HEK293 (cell line): ENCODE measurements at regions not wholly inside any gene's neighbourhood (a gene's known extent, or its start where the extent isn't known, plus 50 kb on each side); places are given as distances from the start of the nearest gene placed in this dataset.

Source experiments
- CTCF ChIA-PET: fragments of 350-600 bp; formaldehyde crosslinking; extraction: SDS; loops from one replicate; lab custom pipeline; 2021; ENCODE audit warnings: antibody characterized with exemption; lab: Yijun Ruan, JAX
- POLR2A ChIA-PET: fragments of 300-600 bp; formaldehyde crosslinking; extraction: SDS; loops from one replicate; lab custom pipeline; 2020; ENCODE audit warnings: antibody characterized with exemption, inconsistent platforms; lab: Yijun Ruan, JAX
- H3K27ac ChIP-seq: fragments of 200-500 bp; sonication (Bioruptor generic); 2 replicates; pipeline ENCODE4 v1.5.1; 2014; ENCODE audit warnings: low read depth, low read length, control low read depth, inconsistent platforms; ENCODE audit errors: extremely low read depth
- H3K36me3 ChIP-seq, 2 experiments: fragments of 200-500 bp in 1 of 2; sonication (Bioruptor generic) in 1 of 2; 1 replicate in 1 of 2; 2 replicates in 1 of 2; pipeline ENCODE4 v1.5.1; 2014 to 2017; ENCODE audit warnings: inconsistent platforms in 2 of 2, low read length in 2 of 2; ENCODE audit not compliant: control insufficient read depth in 2 of 2, insufficient read depth in 1 of 2
- H3K4me1 ChIP-seq: fragments of 200-500 bp; sonication (Bioruptor generic); 2 replicates; pipeline ENCODE4 v1.5.1; 2014; ENCODE audit warnings: mild to moderate bottlenecking, low read length, inconsistent platforms; ENCODE audit not compliant: control insufficient read depth, insufficient read depth
- H3K4me3 ChIP-seq: 2 replicates; pipeline ENCODE4 v1.5.1; 2011; ENCODE audit warnings: low read depth, mild to moderate bottlenecking, control low read depth, low read length, moderate library complexity
- H3K9me3 ChIP-seq: fragments of 200-500 bp; sonication (Bioruptor generic); 2 replicates; pipeline ENCODE4 v1.5.1; 2014; ENCODE audit warnings: low read depth, low read length, inconsistent platforms; ENCODE audit not compliant: control insufficient read depth, insufficient read depth
- CTCF ChIP-seq: fragments of 450-650 bp; formaldehyde crosslinking; IDR thresholded peaks from 2 replicates; pipeline ENCODE4 v1.5.1; 2016; ENCODE audit warnings: missing biosample characterization, missing genetic modification characterization
- GLIS2 ChIP-seq: fragments of 450-650 bp; formaldehyde crosslinking; IDR thresholded peaks from 2 replicates; pipeline ENCODE4 v1.5.1; 2016; ENCODE audit warnings: missing biosample characterization, missing genetic modification characterization
- KLF1 ChIP-seq: fragments of 450-650 bp; formaldehyde crosslinking; IDR thresholded peaks from 2 replicates; pipeline ENCODE4 v1.5.1; 2016; ENCODE audit warnings: missing biosample characterization, missing genetic modification characterization
- KLF8 ChIP-seq: fragments of 450-650 bp; formaldehyde crosslinking; IDR thresholded peaks from 2 replicates; pipeline ENCODE4 v1.5.1; 2016; ENCODE audit warnings: missing biosample characterization, missing genetic modification characterization
- MZF1 ChIP-seq: fragments of 450-650 bp; formaldehyde crosslinking; IDR thresholded peaks from 2 replicates; pipeline ENCODE4 v1.5.1; 2017; ENCODE audit warnings: missing biosample characterization, missing genetic modification characterization, borderline replicate concordance
- ZBTB48 ChIP-seq: fragments of 450-650 bp; formaldehyde crosslinking; IDR thresholded peaks from 2 replicates; pipeline ENCODE4 v1.5.1; 2016; ENCODE audit warnings: missing biosample characterization, missing genetic modification characterization
- ZBTB7A ChIP-seq: fragments of 450-650 bp; formaldehyde crosslinking; IDR thresholded peaks from 2 replicates; pipeline ENCODE4 v1.5.1; 2016; ENCODE audit warnings: low read depth, missing biosample characterization, missing genetic modification characterization
- ZEB2 ChIP-seq: fragments of 450-650 bp; formaldehyde crosslinking; IDR thresholded peaks from 2 replicates; pipeline ENCODE4 v1.5.1; 2016; ENCODE audit warnings: missing biosample characterization, missing genetic modification characterization
- ZFHX2 ChIP-seq: fragments of 450-650 bp; formaldehyde crosslinking; conservative IDR thresholded peaks from 2 replicates; pipeline ENCODE4 v1.5.1; 2016; ENCODE audit warnings: missing biosample characterization, missing genetic modification characterization
- ZFP37 ChIP-seq: fragments of 450-650 bp; formaldehyde crosslinking; IDR thresholded peaks from 2 replicates; pipeline ENCODE4 v1.5.1; 2016; ENCODE audit warnings: missing biosample characterization, missing genetic modification characterization
- ZNF157 ChIP-seq: fragments of 450-650 bp; formaldehyde crosslinking; IDR thresholded peaks from 2 replicates; pipeline ENCODE4 v1.5.1; 2016; ENCODE audit warnings: missing biosample characterization, missing genetic modification characterization
- ZNF16 ChIP-seq: fragments of 450-650 bp; formaldehyde crosslinking; IDR thresholded peaks from 2 replicates; pipeline ENCODE4 v1.5.1; 2016; ENCODE audit warnings: low read depth, missing biosample characterization, missing genetic modification characterization
- ZNF239 ChIP-seq: fragments of 450-650 bp; formaldehyde crosslinking; IDR thresholded peaks from 2 replicates; pipeline ENCODE4 v1.5.1; 2016; ENCODE audit warnings: missing biosample characterization, missing genetic modification characterization
- ZNF558 ChIP-seq: fragments of 450-650 bp; formaldehyde crosslinking; IDR thresholded peaks from 2 replicates; pipeline ENCODE4 v1.5.1; 2016; ENCODE audit warnings: missing biosample characterization, missing genetic modification characterization
- ZNF596 ChIP-seq: fragments of 450-650 bp; IDR thresholded peaks from 2 replicates; pipeline ENCODE4 v1.5.0; 2018; ENCODE audit warnings: missing biosample characterization, mild to moderate bottlenecking, missing genetic modification characterization, moderate library complexity
- ZNF677 ChIP-seq: fragments of 450-650 bp; IDR thresholded peaks from 2 replicates; pipeline ENCODE4 v1.5.0; 2018; ENCODE audit warnings: missing biosample characterization, mild to moderate bottlenecking, missing genetic modification characterization, moderate library complexity
- TF ChIP-seq, protein P1 (sequence below): fragments of 450-650 bp; formaldehyde crosslinking; IDR thresholded peaks from 2 replicates; pipeline ENCODE4 v1.5.1; 2016; ENCODE audit warnings: missing biosample characterization, missing genetic modification characterization
- TF ChIP-seq, protein P2 (sequence below): fragments of 450-650 bp; formaldehyde crosslinking; conservative IDR thresholded peaks from 2 replicates; pipeline ENCODE4 v1.5.1; 2016; ENCODE audit warnings: low read depth, missing biosample characterization, missing genetic modification characterization

DNA sequence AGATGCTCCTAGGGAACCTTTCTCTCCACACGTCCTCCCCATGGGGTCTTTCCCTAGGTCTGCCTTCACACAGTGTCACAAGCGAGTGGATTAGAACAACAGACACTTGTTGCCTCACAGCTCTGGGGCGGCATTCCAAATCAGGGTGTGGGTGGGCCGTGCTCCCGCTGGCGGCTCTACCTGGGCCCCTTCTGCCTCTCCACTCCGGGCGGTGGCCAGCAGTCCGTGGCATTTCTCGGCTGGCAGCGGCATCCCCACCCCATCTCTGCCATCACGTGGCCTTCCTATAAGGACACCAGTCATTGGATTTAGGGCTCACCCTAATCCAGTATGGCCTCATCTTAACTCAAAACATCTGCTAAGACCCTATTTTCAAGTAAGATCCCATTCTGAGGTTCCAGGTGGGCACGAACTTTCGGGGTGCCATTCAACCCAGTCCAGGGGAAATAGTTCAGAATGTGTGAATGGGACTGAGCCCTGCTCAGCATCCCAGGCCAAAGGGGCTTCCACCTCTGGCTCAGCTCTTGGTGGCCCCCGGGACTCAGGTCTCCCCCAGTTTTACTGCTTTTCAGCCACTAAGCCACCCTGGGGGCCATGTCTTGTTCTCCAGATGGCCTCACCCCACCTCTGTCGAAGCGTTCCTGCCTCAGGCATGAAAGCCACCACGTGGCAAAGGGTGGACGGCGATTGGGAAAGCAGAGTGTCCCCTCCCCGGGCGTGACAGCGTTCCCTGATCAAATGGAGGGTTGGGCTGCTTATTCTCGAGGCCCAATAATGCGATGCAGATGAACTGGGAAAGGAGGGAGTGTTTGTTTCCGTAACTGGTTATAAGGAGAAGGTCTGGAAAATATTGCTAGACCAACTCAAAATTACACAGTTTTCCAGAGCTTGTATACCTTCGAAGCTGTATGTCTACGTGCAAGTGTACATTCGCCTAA lies 350.0 kb downstream of the GLRX3 start (continued):
- TF ChIP-seq MZF1 (tag by site-specific recombination) (no peak), KLF8 (tag by site-specific recombination) (no peak), ZNF596 (tag by site-specific recombination) (no peak)
- TF ChIP-seq, protein P1, sequence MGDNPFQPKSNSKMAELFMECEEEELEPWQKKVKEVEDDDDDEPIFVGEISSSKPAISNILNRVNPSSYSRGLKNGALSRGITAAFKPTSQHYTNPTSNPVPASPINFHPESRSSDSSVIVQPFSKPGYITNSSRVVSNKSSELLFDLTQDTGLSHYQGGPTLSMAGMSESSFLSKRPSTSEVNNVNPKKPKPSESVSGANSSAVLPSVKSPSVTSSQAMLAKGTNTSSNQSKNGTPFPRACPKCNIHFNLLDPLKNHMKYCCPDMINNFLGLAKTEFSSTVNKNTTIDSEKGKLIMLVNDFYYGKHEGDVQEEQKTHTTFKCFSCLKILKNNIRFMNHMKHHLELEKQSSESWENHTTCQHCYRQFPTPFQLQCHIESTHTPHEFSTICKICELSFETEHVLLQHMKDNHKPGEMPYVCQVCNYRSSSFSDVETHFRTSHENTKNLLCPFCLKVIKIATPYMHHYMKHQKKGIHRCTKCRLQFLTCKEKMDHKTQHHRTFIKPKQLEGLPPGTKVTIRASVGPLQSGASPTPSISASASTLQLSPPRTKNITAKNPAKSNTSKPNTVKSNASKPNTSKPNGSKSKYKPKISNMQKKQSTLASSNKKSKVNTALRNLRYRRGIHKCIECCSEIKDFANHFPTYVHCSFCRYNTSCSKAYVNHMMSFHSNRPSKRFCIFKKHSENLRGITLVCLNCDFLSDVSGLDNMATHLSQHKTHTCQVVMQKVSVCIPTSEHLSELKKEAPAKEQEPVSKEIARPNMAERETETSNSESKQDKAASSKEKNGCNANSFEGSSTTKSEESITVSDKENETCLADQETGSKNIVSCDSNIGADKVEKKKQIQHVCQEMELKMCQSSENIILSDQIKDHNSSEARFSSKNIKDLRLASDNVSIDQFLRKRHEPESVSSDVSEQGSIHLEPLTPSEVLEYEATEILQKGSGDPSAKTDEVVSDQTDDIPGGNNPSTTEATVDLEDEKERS = no peak

DNA sequence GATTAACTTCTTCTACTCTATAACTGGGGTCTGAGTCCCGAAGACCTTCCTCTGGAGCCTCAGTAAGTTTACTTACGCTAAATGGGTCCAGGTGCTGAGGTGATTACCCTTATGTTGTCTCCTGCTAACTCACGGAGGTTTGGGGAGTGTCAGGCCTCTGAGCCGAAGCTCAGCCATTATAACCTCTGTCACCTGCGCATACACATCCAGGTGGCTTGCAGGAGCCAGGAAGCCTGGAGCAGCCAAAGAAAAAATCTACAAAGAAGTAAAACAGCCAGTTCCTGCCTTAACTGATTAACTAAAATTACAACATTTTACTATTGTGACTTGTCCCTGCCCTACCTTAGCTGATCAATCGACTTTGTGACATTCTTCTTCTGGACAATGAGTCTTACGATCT lies 350.7 kb downstream of the GLRX3 start:
- POLR2A ChIA-PET = no interaction called here
- Histone ChIP-seq H3K27ac (no peak overlapping the region), H3K4me3 (no peak overlapping the region), H3K9me3 (no peaks in the 10 kb centered on the region), H3K36me3 (no peaks in the 10 kb centered on the region), H3K4me1 (no peaks in the 10 kb centered on the region)
- TF ChIP-seq ZNF157 (tag by site-specific recombination) (no peak), GLIS2 (tag by site-specific recombination) (no peak), ZFP37 (tag by site-specific recombination) (no peak), CTCF (tag by site-specific recombination) (no peak), KLF1 (tag by site-specific recombination) (no peak), ZBTB48 (no peak), ZEB2 (tag by site-specific recombination) (no peak)
- TF ChIP-seq, protein P2, sequence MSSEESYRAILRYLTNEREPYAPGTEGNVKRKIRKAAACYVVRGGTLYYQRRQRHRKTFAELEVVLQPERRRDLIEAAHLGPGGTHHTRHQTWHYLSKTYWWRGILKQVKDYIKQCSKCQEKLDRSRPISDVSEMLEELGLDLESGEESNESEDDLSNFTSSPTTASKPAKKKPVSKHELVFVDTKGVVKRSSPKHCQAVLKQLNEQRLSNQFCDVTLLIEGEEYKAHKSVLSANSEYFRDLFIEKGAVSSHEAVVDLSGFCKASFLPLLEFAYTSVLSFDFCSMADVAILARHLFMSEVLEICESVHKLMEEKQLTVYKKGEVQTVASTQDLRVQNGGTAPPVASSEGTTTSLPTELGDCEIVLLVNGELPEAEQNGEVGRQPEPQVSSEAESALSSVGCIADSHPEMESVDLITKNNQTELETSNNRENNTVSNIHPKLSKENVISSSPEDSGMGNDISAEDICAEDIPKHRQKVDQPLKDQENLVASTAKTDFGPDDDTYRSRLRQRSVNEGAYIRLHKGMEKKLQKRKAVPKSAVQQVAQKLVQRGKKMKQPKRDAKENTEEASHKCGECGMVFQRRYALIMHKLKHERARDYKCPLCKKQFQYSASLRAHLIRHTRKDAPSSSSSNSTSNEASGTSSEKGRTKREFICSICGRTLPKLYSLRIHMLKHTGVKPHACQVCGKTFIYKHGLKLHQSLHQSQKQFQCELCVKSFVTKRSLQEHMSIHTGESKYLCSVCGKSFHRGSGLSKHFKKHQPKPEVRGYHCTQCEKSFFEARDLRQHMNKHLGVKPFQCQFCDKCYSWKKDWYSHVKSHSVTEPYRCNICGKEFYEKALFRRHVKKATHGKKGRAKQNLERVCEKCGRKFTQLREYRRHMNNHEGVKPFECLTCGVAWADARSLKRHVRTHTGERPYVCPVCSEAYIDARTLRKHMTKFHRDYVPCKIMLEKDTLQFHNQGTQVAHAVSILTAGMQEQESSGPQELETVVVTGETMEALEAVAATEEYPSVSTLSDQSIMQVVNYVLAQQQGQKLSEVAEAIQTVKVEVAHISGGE (tag by site-specific recombination) = no peak
- CTCF ChIA-PET = no interaction called here

DNA sequence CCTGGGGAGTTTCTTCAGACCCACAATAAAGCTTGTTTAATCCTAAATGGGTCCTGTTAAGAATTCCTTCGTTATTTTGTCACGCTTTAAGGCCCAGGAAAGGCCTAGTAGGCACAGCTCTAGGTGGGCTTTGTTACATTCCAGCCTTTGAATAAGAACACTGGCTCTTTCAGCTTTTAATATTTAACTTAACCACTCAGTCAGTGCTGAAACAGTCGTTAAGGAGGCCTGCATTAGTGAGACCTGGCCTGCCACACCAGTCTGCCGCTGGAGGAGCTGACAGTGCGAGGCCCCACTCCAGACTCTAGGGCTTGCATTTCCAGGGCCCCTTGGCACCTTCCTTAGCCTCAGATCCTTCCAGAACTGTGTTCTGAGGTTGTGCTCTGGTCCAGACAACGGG lies 351.4 kb downstream of the GLRX3 start:
- Histone ChIP-seq H3K9me3 (no peaks in the 10 kb centered on the region), H3K36me3 (no peaks in the 10 kb centered on the region), H3K27ac (no peak overlapping the region), H3K4me3 (no peak overlapping the region), H3K4me1 (no peaks in the 10 kb centered on the region)
- POLR2A ChIA-PET = no interaction called here
- CTCF ChIA-PET = no interaction called here
- TF ChIP-seq ZNF558 = no peak
- no peak for TF ChIP-seq ZBTB7A (tag by site-specific recombination)
- TF ChIP-seq ZNF239 (tag by site-specific recombination) = no peak
- no peak for TF ChIP-seq ZFHX2 (tag by site-specific recombination)
- no peak for TF ChIP-seq ZNF16 (tag by site-specific recombination)
- TF ChIP-seq ZNF677 (tag by site-specific recombination) = no peak
